ENCODE measurements at regions not wholly inside any gene's neighbourhood (a gene's known extent, or its start where the extent isn't known, plus 50 kb on each side); places are given as distances from the start of the nearest gene placed in this dataset.
"Not testable (repeated sequence)": the region's sequence is repeated elsewhere in the genome, so short reads cannot be mapped to it uniquely, and the experiment has no call there.

GRCh38 chr6:3900744-3901336 lies 51.7 kb downstream of the FAM50B start:
- DNase-seq (ENCODE audit: low read depth in 2 of 2) = no peak

- no peak for DNase-seq (ENCODE audit: low read depth in 2 of 2)
Observed at GRCh38 chr6:3902871-3903648, 53.9 kb downstream of the FAM50B start.

- DNase-seq (ENCODE audit: low read depth in 2 of 2) = no peak
Observed at GRCh38 chr6:3904518-3904917, 55.3 kb downstream of the FAM50B start.

- no peak for DNase-seq (ENCODE audit: low read depth in 2 of 2)
Observed at GRCh38 chr6:3905945-3906845, 57.0 kb downstream of the FAM50B start.

- DNase-seq (ENCODE audit: low read depth in 2 of 2) = no peak
Observed at GRCh38 chr6:3906846-3907151, 57.6 kb downstream of the FAM50B start.

GRCh38 chr6:3908223-3908622 lies 59.0 kb downstream of the FAM50B start:
- DNase-seq (ENCODE audit: low read depth in 2 of 2) = no peak

GRCh38 chr6:3908961-3909360 lies 59.8 kb downstream of the FAM50B start:
- DNase-seq (ENCODE audit: low read depth in 2 of 2) = no peak

- DNase-seq (ENCODE audit: low read depth in 2 of 2) = no peak
Observed at GRCh38 chr6:3910106-3910663, 61.0 kb downstream of the FAM50B start.

- no peak for DNase-seq (ENCODE audit: low read depth in 2 of 2)
Observed at GRCh38 chr6:3911130-3911529, 62.0 kb downstream of the FAM50B start.

- no peak for DNase-seq (ENCODE audit: low read depth in 2 of 2)
Observed at GRCh38 chr6:3911614-3912336, 62.6 kb downstream of the FAM50B start.

- no peak for DNase-seq (ENCODE audit: low read depth in 2 of 2)
Observed at GRCh38 chr6:3912361-3913076, 63.3 kb downstream of the FAM50B start.

- DNase-seq (ENCODE audit: low read depth in 2 of 2) = no peak
Observed at GRCh38 chr6:3913077-3913957, 64.1 kb downstream of the FAM50B start.

- no peak for DNase-seq (ENCODE audit: low read depth in 2 of 2)
Observed at GRCh38 chr6:3913958-3914337, 64.8 kb downstream of the FAM50B start.

- DNase-seq (ENCODE audit: low read depth in 2 of 2) = no peak
Observed at GRCh38 chr6:3915076-3915791, 66.1 kb downstream of the FAM50B start.

GRCh38 chr6:3916211-3916610 lies 67.0 kb downstream of the FAM50B start:
- no peak for DNase-seq (ENCODE audit: low read depth in 2 of 2)

- DNase-seq (ENCODE audit: low read depth in 2 of 2) = not testable (repeated sequence)
Observed at GRCh38 chr6:3916749-3917148, 67.6 kb downstream of the FAM50B start.

GRCh38 chr6:3918469-3918868 lies 69.3 kb downstream of the FAM50B start:
- DNase-seq (ENCODE audit: low read depth in 2 of 2) = no peak

GRCh38 chr6:3919130-3919628 lies 70.0 kb downstream of the FAM50B start:
- DNase-seq (ENCODE audit: low read depth in 2 of 2) = no peak

- no peak for DNase-seq (ENCODE audit: low read depth in 2 of 2)
Observed at GRCh38 chr6:3919849-3920248, 70.7 kb downstream of the FAM50B start.

Data from stimulated activated CD4-positive, alpha-beta T cell treated with anti-CD3 and anti-CD28 coated beads, Interleukin-1b, Interleukin-23, amount 100 ng/mL, for 1 hour (primary cell).